ENCODE measurements at regions not wholly inside any gene's neighbourhood (a gene's known extent, or its start where the extent isn't known, plus 50 kb on each side); places are given as distances from the start of the nearest gene placed in this dataset.
A peak's percentile ranks its signal among the peaks of the same experiment; 100 is the strongest.

DNA sequence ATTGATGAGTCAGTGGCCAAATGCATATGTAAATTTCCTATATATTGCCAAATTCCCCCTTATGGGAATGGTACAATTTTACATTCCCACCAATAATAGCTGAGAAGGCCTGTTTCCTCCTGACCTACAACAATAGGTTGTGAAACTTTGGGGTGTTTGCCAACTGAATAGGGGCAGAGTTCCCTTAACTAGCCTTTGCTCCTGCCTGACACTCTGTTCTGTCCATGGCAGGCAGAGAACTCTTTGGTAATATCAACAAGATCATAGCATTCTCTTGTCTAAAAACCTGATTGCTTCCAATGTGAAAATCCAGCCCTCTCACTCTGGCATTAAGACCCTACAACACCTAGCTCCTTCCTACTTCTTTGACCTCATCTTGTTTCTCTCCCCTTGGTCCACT is 149.7 kb downstream of the HAPSTR1 start:
- TF ChIP-seq, protein P1, sequence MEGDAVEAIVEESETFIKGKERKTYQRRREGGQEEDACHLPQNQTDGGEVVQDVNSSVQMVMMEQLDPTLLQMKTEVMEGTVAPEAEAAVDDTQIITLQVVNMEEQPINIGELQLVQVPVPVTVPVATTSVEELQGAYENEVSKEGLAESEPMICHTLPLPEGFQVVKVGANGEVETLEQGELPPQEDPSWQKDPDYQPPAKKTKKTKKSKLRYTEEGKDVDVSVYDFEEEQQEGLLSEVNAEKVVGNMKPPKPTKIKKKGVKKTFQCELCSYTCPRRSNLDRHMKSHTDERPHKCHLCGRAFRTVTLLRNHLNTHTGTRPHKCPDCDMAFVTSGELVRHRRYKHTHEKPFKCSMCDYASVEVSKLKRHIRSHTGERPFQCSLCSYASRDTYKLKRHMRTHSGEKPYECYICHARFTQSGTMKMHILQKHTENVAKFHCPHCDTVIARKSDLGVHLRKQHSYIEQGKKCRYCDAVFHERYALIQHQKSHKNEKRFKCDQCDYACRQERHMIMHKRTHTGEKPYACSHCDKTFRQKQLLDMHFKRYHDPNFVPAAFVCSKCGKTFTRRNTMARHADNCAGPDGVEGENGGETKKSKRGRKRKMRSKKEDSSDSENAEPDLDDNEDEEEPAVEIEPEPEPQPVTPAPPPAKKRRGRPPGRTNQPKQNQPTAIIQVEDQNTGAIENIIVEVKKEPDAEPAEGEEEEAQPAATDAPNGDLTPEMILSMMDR (IDR thresholded peaks at IDR 0.05; ENCODE audit: insufficient read depth, low read length, missing control alignments) = no peak
- CTCF ChIA-PET = no interaction called here
- H3K4me3 ChIP-seq (ENCODE audit: low read depth, low read length) = no peak overlapping the region
- no peak for DNase-seq (ENCODE audit: low read depth, low spot score)
- POLR2A ChIA-PET = no interaction called here

DNA sequence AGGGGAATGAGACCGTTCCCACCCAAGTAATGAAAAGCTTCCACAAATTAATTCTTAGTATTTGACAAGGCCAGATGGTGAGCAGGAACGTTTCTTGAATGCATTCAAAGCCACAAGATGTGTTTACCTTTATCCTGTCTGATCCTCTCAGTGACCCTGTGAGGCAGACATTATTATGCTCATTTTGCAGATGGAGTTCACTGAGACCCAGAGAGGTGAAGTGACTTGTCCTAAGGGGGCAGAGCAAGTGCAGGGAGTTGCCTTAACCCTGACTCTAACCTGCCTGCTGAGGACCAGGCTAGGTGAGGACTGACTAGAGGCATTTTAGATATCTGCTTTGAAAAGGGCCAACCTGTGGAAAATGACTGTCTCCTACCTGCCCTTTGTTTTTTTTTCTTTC is 156.7 kb downstream of the HAPSTR1 start:
- ChIA-PET POLR2A (no interaction called here), CTCF (no interaction called here)
- TF ChIP-seq, protein P1 (IDR thresholded peaks at IDR 0.05; ENCODE audit: insufficient read depth, low read length, missing control alignments) = no peak
- H3K4me3 ChIP-seq (ENCODE audit: low read depth, low read length) = no peak overlapping the region
- DNase-seq (ENCODE audit: low read depth, low spot score) = no peak

DNA sequence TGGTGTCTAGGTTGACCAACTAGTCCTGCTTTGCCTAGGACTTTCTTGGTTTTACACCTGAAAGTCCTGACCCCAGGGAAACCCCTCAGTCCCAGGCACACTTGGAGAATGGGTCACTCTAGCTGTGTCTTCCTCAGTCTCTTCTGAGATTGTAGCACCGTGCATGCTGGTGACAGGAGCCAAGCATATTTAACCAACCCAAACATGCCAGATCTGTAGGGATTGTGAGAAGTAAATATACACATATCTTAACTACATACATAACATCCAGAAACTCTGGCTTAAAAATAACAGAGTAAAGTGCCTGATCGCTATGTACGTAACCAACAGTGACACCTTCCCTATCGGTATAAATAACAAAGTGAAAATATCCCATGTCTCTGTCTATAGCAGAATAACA is 158.1 kb downstream of the HAPSTR1 start:
- POLR2A ChIA-PET = no interaction called here
- H3K4me3 ChIP-seq (ENCODE audit: low read depth, low read length) = no peak overlapping the region
- DNase-seq (ENCODE audit: low read depth, low spot score) = no peak
- CTCF ChIA-PET = no interaction called here
- TF ChIP-seq, protein P1 (IDR thresholded peaks at IDR 0.05; ENCODE audit: insufficient read depth, low read length, missing control alignments) = no peak

DNA sequence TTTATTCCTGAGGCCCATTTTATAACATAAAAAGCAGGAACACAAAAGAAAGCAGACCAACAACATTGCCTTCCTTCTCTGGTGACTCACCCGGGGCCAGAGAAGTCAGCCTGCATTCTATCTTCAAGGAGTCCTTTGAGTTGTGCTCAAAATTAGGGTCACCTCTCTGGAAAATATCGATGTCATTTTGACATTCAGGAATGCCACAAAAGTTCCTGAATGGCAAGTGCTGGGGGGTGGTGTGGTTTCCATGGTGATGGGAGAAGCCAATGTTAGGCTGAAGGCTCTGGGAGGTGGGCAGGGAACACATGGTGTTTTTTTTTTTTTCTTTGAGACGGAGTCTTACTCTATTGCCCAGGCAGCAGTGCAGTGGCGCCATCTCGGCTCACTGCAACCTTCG is 159.6 kb downstream of the HAPSTR1 start:
- TF ChIP-seq, protein P1 (IDR thresholded peaks at IDR 0.05; ENCODE audit: insufficient read depth, low read length, missing control alignments) = no peak
- ChIA-PET CTCF (no interaction called here), POLR2A (no interaction called here)
- no peak overlapping the region for H3K4me3 ChIP-seq (ENCODE audit: low read depth, low read length)
- no peak for DNase-seq (ENCODE audit: low read depth, low spot score)

DNA sequence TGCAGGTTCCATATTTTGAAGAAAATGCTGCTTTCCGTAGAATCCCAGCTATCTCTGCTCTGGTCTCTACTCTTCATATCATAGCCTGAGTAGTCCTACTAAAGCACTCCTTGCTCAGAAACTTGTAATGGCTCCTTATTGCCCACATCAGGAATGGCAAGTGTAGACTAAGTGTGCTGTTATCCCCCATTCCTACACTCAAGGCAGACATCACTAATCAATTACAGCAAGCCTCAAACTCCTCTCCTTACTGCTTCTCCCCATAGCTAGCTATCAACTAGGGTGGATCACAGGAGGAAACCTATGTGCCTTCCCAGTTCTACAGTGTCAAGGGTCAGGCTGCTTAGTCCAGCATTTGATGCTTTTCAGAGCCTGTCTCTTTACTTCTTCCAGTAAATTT is 163.4 kb downstream of the HAPSTR1 start:
- TF ChIP-seq, protein P1 (IDR thresholded peaks at IDR 0.05; ENCODE audit: insufficient read depth, low read length, missing control alignments) = no peak
- POLR2A ChIA-PET = no interaction called here
- CTCF ChIA-PET = interaction anchor here (0.6 kb wide), 1 partner anchor 927 kb away, joined by 3 read pairs; the partner anchor contains the start of gene GRIN2A
- no peak overlapping the region for H3K4me3 ChIP-seq (ENCODE audit: low read depth, low read length)
- no peak for DNase-seq (ENCODE audit: low read depth, low spot score)

DNA sequence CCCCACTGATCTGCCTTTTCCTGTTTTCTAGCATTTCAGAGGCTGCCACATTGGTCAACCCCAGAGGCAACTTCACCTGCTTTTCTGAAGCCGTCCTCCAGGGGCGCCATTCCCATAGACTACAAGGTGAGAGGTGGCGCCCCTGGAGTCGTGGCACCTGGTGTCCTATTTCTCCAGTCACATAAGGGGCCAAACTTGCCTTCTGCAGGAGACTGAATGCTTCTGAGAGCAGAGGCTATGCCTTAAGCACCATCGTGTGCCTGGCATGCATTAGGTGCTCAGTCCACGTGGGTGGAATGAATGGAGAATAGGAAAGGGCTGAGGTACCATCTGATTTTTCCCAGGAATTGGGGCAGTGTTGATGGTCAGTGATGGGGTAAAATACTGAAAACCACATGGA is 164.8 kb downstream of the HAPSTR1 start:
- POLR2A ChIA-PET = no interaction called here
- CTCF ChIA-PET = interaction anchor here (1.4 kb wide), 1 partner anchor 20 kb away, joined by 3 read pairs; no protein-coding TSS in a partner anchor
- H3K4me3 ChIP-seq (ENCODE audit: low read depth, low read length) = no peak overlapping the region
- TF ChIP-seq, protein P1 (IDR thresholded peaks at IDR 0.05; ENCODE audit: insufficient read depth, low read length, missing control alignments) = peak; percentile 18
- no peak for DNase-seq (ENCODE audit: low read depth, low spot score)

Data from AG04449 (cell line).